T-cell (primary cell): ENCODE measurements at regions not wholly inside any gene's neighbourhood (a gene's known extent, or its start where the extent isn't known, plus 50 kb on each side); places are given as distances from the start of the nearest gene placed in this dataset.
A peak's percentile ranks its signal among the peaks of the same experiment; 100 is the strongest.

ENCODE experiments used
- ATAC-seq, 4 experiments: fragments of 200-7000 bp in 3 of 4; fragments of 150-1000 bp in 1 of 4; cut with Tn5 transposase; replicated peaks in 1 of 4; 1 replicate in 3 of 4; 2 replicates in 1 of 4; pipeline ENCODE4 v1.10.0; 2021; ENCODE audit warnings: moderate library complexity in 3 of 4, mild to moderate bottlenecking in 2 of 4, moderate number of reproducible peaks in 1 of 4
- CTCF ChIA-PET, 2 donors: fragments of 300-600 bp; sonication (Branson Sonifier 250); formaldehyde crosslinking; loops; one replicate each; lab custom pipeline; 2022; ENCODE audit warnings: antibody characterized with exemption in 2 of 2; lab: Charles Lee
- POLR2A ChIA-PET, 2 donors: fragments of 300-600 bp; sonication (Branson Sonifier 250); formaldehyde crosslinking; loops; one replicate each; lab custom pipeline; 2022; ENCODE audit warnings: antibody characterized with exemption in 2 of 2; lab: Charles Lee
- DNase-seq, 35 experiments: peaks; one replicate each; pipeline versions ENCODE4 v3.0.0 to v3.0.0-alpha.2; 2013 to 2023
- H3K27ac ChIP-seq: one replicate; pipeline ENCODE4 v1.5.1; 2013; ENCODE audit warnings: low read length
- H3K27me3 ChIP-seq, 2 experiments: replicated peaks in 1 of 2; 1 replicate in 1 of 2; 2 replicates in 1 of 2; pipeline versions ENCODE4 v1.6.1 to v1.7.0; 2013; ENCODE audit warnings: low read length in 1 of 2, mixed read lengths in 1 of 2; ENCODE audit not compliant: control insufficient read depth in 2 of 2, insufficient read depth in 2 of 2; ENCODE audit errors: extremely low read depth in 1 of 2
- H3K36me3 ChIP-seq, 2 donors: 1 replicate in 1 of 2; 2 replicates in 1 of 2; pipeline versions ENCODE4 v1.6.1 to v1.7.0; 2013; ENCODE audit warnings: low read length in 1 of 2; ENCODE audit not compliant: control insufficient read depth in 2 of 2, insufficient read depth in 1 of 2; ENCODE audit errors: extremely low read depth in 1 of 2
- H3K4me1 ChIP-seq, 2 experiments: 1 replicate in 1 of 2; 2 replicates in 1 of 2; pipeline versions ENCODE4 v1.6.1 to v1.7.0; 2013; ENCODE audit warnings: low read length in 2 of 2, mixed read lengths in 1 of 2; ENCODE audit not compliant: insufficient read depth in 2 of 2, control insufficient read depth in 1 of 2; ENCODE audit errors: extremely low read depth in 1 of 2
- H3K4me3 ChIP-seq, 2 donors: 1 replicate in 1 of 2; 2 replicates in 1 of 2; pipeline versions ENCODE4 v1.5.1 to v1.7.0; 2013; ENCODE audit warnings: mild to moderate bottlenecking in 2 of 2, low read length in 1 of 2, moderate library complexity in 1 of 2; ENCODE audit not compliant: control insufficient read depth in 1 of 2; ENCODE audit errors: extremely low read depth in 1 of 2
- H3K9me3 ChIP-seq: 2 replicates; pipeline ENCODE4 v1.7.0; 2013
- H3K27ac Mint-ChIP-seq, 2 donors: one replicate each; pipeline ENCODE4 v1.8.0; 2020 to 2021; ENCODE audit warnings: mild to moderate bottlenecking in 2 of 2, mixed read lengths in 2 of 2
- H3K27me3 Mint-ChIP-seq, 2 donors: one replicate each; pipeline ENCODE4 v1.8.0; 2021 to 2022; ENCODE audit warnings: mixed read lengths in 2 of 2
- H3K36me3 Mint-ChIP-seq: one replicate; pipeline ENCODE4 v1.8.0; 2021; ENCODE audit warnings: mixed read lengths
- H3K4me1 Mint-ChIP-seq, 3 donors: one replicate each; pipeline ENCODE4 v1.8.0; 2020 to 2022; ENCODE audit warnings: mixed read lengths in 3 of 3, mild to moderate bottlenecking in 1 of 3
- H3K4me3 Mint-ChIP-seq, 3 donors: one replicate each; pipeline ENCODE4 v1.8.0; 2020 to 2022; ENCODE audit warnings: mild to moderate bottlenecking in 3 of 3, mixed read lengths in 3 of 3, moderate library complexity in 3 of 3
- H3K9me3 Mint-ChIP-seq, 3 donors: one replicate each; pipeline ENCODE4 v1.8.0; 2020 to 2022; ENCODE audit warnings: mixed read lengths in 3 of 3
- WGBS: methylation state at CpG from one replicate; pipeline ENCODE4 v1.1.5; 2013; ENCODE audit warnings: missing lambda C conversion rate; ENCODE audit not compliant: insufficient coverage; 5-methylcytosine and 5-hydroxymethylcytosine counted together

DNA sequence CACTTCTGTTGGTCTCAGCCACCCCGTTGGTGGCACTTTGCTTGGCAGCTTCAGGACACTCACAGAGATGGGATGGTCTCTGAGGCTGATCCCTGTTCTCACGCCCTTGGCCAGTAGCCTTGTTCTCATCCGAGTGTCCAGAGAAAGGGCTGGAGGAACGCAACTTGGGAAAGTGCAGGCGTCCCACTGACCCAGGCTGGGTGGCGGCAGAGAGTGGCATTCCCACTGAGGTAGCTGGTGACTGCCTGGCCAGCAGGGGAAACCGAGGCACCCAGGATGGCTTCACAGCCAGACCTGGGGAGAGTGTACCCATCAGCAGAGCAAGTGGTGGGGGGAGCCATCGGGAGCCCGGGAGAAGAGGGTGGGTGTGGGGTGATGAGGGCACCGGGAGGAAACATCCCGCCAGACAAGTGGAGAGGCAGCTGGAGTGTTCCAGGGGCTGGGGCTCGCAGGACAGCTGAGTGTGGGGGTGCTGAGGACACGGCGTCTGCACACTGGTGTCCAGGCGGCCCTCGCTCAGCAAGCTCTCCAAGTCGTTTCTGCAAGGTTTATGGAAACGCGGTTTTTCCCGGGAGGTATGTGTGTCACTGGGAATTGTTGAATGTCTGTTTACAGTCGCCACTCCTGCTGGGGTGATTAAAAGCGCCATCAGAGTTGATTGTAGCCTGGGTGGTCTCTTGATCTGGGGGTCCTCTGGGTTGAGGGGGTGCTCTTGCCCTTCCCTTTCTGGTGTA, 97.8 kb downstream of the SIK1 start:
- Histone ChIP-seq H3K27me3 (peaks cover 0 to 34% of the 10 kb centered on the region in 2 experiments), H3K27ac (no peak overlapping the region), H3K36me3 (no peaks in the 10 kb centered on the region), H3K9me3 (no peaks in the 10 kb centered on the region), H3K4me1 (no peaks in the 10 kb centered on the region), H3K4me3 (no peak overlapping the region)
- DNase-seq (no peak), ATAC-seq (no peak)
- 88% methylated on average over 16 of the region's 22 CpGs for WGBS
- H3K9me3 Mint-ChIP-seq: no peaks in the 10 kb centered on the region
- no peak overlapping the region for H3K27ac Mint-ChIP-seq
- POLR2A ChIA-PET: no interaction called here
- H3K4me3 Mint-ChIP-seq: no peak overlapping the region
- CTCF ChIA-PET: no interaction called here
- H3K27me3 Mint-ChIP-seq: peaks cover 4 to 10% of the 10 kb centered on the region in 2 donors
- peaks cover 0 to 8% (median 6%) of the 10 kb centered on the region in 3 donors for H3K4me1 Mint-ChIP-seq
- H3K36me3 Mint-ChIP-seq: no peaks in the 10 kb centered on the region

DNA sequence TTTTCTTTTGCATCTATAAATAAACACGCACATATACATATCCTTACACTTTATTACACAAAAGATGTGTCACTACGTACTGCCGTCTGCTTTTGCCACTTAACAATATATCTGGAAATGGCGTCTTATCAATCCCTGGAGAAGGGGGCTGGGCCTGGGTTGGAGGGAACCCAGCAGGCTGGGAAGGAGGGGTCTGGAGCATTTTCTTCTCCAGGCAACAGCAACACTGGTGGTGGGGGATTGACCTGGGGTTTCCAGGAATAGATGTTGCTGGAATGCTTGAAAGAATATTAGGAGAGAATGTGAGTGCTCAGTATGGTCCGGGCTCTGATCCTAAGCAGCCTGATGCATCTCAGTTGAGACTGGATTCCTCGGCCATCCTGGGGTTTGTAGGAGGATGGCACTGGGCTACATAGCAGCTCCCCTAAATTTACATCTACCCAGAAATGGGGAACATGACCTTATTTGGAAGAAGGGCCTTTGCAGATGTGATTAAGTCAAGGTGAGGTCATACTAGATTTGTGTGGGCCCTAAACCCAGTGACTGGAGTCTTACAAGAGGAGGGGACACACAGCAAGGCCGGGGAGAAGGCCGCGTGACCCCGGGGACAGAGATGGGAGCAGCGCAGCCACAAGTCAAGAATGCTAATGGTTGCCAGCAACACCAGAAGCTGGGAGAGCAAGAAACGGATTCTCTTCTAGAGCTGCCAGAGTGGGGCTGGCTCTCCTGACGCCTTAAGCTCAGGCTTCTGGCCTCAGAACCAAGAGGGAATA, 98.6 kb downstream of the SIK1 start:
- H3K4me3 Mint-ChIP-seq: no peak overlapping the region
- CTCF ChIA-PET: no interaction called here
- Histone ChIP-seq H3K27me3 (peaks cover 0 to 41% of the 10 kb centered on the region in 2 experiments), H3K36me3 (no peaks in the 10 kb centered on the region), H3K9me3 (no peaks in the 10 kb centered on the region), H3K4me1 (no peaks in the 10 kb centered on the region), H3K27ac (no peak overlapping the region), H3K4me3 (no peak overlapping the region)
- peaks cover 0 to 8% (median 6%) of the 10 kb centered on the region in 3 donors for H3K4me1 Mint-ChIP-seq
- DNase-seq: no peak
- POLR2A ChIA-PET: no interaction called here
- 91% methylated on average over 7 of the region's 13 CpGs for WGBS
- no peaks in the 10 kb centered on the region for H3K36me3 Mint-ChIP-seq
- no peak overlapping the region for H3K27ac Mint-ChIP-seq
- no peak for ATAC-seq
- H3K27me3 Mint-ChIP-seq: peaks cover 4 to 10% of the 10 kb centered on the region in 2 donors
- no peaks in the 10 kb centered on the region for H3K9me3 Mint-ChIP-seq

DNA sequence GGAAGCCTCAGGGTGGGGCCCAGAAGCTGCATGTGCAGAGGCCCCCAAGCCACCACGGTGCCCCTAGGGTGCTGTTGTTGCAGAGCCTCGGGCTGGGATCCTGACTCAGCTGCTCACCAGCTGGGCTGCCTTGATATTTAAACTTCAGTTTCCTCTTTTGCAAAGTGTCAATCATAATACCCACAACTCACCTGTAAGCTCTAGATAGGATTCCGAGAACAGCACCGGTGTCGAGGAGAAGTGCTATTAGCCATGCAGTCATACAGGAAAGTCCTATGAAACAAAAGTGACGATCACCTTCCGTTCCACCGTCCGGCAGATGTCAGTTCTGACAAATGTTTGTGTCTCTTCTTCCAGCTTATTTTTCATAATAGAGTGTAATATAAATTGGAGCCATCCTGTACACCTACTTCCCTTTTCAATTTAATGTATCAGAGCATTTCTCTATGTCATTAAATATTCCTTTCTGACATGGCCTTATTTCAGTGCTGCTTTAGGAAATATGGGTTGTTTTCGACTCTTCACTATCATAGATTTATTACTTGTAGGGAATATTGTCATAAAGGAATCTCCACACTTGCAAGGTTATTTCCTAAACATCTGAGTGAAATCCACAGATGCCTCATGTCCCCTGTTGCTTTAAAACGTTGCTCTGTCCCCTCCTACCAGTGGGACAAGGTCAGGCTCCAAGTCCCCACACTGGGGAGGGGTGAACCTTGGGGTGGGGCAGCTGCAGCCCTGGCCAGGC, 100.8 kb downstream of the SIK1 start:
- Mint-ChIP-seq H3K4me1 (peaks cover 0 to 6% (median 6%) of the 10 kb centered on the region in 3 donors), H3K4me3 (no peak overlapping the region), H3K27me3 (peaks cover 0 to 10% of the 10 kb centered on the region in 2 donors), H3K9me3 (no peaks in the 10 kb centered on the region), H3K27ac (no peak overlapping the region), H3K36me3 (no peaks in the 10 kb centered on the region)
- no peaks in the 10 kb centered on the region for H3K4me1 ChIP-seq
- H3K36me3 ChIP-seq: no peaks in the 10 kb centered on the region
- DNase-seq (no peak), ATAC-seq (peak in 1 of 4 experiments; percentile 52)
- H3K4me3 ChIP-seq: no peak overlapping the region
- CTCF ChIA-PET: no interaction called here
- H3K27me3 ChIP-seq: peaks cover 0 to 26% of the 10 kb centered on the region in 2 experiments
- no peak overlapping the region for H3K27ac ChIP-seq
- H3K9me3 ChIP-seq: no peaks in the 10 kb centered on the region
- 8% methylated on average over 4 of the region's 11 CpGs for WGBS
- POLR2A ChIA-PET: no interaction called here

DNA sequence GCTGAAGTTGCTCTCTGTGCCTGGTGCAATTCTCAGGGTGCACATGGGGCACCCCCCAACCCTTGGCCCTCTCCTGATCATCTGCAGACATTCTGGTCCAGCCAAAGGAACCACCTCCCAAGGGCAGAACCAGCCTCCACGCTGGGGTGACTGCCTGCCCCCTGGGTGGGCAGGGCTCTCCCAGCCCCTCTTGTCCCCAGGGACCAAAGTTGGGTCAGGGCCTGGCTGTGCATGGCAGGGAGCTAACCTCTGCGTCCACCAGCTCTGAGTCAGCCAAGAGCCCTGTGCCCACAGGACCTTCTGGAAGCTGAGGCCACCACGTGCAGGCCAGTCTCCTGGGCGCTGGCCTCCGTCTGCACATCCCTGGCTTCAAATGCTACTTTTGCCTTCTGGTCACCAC, 101.9 kb downstream of the SIK1 start:
- Mint-ChIP-seq H3K4me1 (peaks cover 0 to 6% (median 6%) of the 10 kb centered on the region in 3 donors), H3K27ac (no peak overlapping the region), H3K4me3 (no peak overlapping the region), H3K36me3 (no peaks in the 10 kb centered on the region), H3K27me3 (peaks cover 0 to 10% of the 10 kb centered on the region in 2 donors), H3K9me3 (no peaks in the 10 kb centered on the region)
- H3K27ac ChIP-seq: no peak overlapping the region
- CTCF ChIA-PET: no interaction called here
- no peaks in the 10 kb centered on the region for H3K9me3 ChIP-seq
- ATAC-seq (no peak), DNase-seq (no peak)
- H3K27me3 ChIP-seq: peaks cover 0 to 29% of the 10 kb centered on the region in 2 experiments
- POLR2A ChIA-PET: no interaction called here
- H3K4me1 ChIP-seq: no peaks in the 10 kb centered on the region
- no peaks in the 10 kb centered on the region for H3K36me3 ChIP-seq
- H3K4me3 ChIP-seq: no peak overlapping the region
- 80% methylated on average over 5 of the region's 5 CpGs for WGBS

DNA sequence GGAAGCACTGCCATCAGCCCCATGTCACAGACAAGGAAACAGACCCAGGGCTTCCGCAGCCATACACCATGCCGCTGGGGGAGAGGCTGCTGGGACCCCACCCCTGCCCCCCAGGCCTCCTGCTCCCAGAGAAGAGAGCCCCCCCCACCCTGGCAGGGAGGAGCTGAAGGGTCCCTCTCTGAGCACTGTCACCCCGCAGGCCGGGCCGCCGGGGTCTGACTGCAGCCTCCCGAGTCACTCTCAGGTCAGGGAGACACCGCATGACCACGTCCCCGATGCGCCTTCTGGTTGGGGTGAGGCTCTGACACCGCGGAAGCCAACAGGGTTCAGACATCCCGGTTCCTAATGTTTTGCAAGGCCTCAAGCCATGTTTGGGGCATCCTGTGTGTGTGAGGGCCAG, 102.3 kb downstream of the SIK1 start:
- ATAC-seq: no peak
- Histone ChIP-seq H3K4me1 (no peaks in the 10 kb centered on the region), H3K36me3 (no peaks in the 10 kb centered on the region), H3K27me3 (peaks cover 0 to 29% of the 10 kb centered on the region in 2 experiments), H3K4me3 (no peak overlapping the region), H3K9me3 (no peaks in the 10 kb centered on the region), H3K27ac (no peak overlapping the region)
- H3K4me3 Mint-ChIP-seq: no peak overlapping the region
- CTCF ChIA-PET: no interaction called here
- peaks cover 0 to 6% (median 6%) of the 10 kb centered on the region in 3 donors for H3K4me1 Mint-ChIP-seq
- H3K36me3 Mint-ChIP-seq: no peaks in the 10 kb centered on the region
- WGBS: 80% methylated on average over 12 of the region's 14 CpGs
- no peaks in the 10 kb centered on the region for H3K9me3 Mint-ChIP-seq
- H3K27ac Mint-ChIP-seq: no peak overlapping the region
- POLR2A ChIA-PET: no interaction called here
- H3K27me3 Mint-ChIP-seq: peaks cover 0 to 10% of the 10 kb centered on the region in 2 donors
- no peak for DNase-seq

DNA sequence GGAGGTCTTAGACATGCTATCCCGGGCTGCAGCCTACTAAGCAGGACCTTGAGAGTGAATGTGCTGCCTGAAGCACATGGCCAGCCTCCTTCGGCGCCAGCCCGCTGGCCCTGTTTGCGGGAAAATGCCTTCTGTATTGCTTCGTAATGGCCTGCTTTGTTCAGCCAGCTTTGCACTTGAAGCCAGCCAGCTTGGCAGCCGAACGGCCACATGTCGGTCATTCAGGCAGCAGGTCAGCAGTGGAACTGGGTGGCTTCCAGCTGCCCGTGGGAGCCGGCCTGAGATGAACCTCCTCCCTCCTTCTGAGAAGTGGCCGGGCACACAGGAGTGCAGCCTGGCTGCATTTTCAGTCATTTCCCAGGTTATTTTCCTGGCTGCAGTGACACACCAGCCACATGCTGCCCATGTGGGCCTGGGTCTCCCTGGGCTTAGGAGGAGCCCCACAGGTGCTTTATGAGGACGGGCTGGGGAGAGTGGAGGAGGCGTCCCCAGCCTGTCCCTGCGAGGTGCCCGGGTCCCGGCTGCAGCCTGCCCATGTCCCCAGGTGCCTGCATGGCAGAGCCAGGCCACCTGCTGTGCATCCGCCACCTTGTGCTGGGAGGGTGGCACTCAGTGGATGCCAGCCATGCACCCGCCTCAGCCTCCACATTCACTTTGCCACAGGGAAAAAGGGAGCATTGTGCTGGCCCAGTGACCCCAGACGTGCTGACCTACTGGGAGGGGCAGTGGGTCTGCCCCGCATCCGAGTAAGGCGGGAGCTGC, 103.5 kb downstream of the SIK1 start:
- no peak overlapping the region for H3K27ac Mint-ChIP-seq
- H3K4me3 ChIP-seq: no peak overlapping the region
- H3K4me1 Mint-ChIP-seq: peaks cover 0 to 6% (median 6%) of the 10 kb centered on the region in 3 donors
- H3K36me3 ChIP-seq: no peaks in the 10 kb centered on the region
- no peaks in the 10 kb centered on the region for H3K4me1 ChIP-seq
- no peaks in the 10 kb centered on the region for H3K9me3 Mint-ChIP-seq
- H3K27me3 Mint-ChIP-seq: peaks cover 0 to 8% of the 10 kb centered on the region in 2 donors
- no peaks in the 10 kb centered on the region for H3K36me3 Mint-ChIP-seq
- POLR2A ChIA-PET: no interaction called here
- DNase-seq (no peak), ATAC-seq (no peak)
- H3K4me3 Mint-ChIP-seq: no peak overlapping the region
- peaks cover 0 to 26% of the 10 kb centered on the region in 2 experiments for H3K27me3 ChIP-seq
- no peak overlapping the region for H3K27ac ChIP-seq
- H3K9me3 ChIP-seq: no peaks in the 10 kb centered on the region
- whole genome bisulfite sequencing: 84% methylated on average over 19 of the region's 23 CpGs
- CTCF ChIA-PET: no interaction called here
